ENCODE measurements at regions not wholly inside any gene's neighbourhood (a gene's known extent, or its start where the extent isn't known, plus 50 kb on each side); places are given as distances from the start of the nearest gene placed in this dataset.

- Histone ChIP-seq H3K9me1 (ENCODE audit: control insufficient read depth, insufficient read depth, low read length) (no peaks in the 10 kb centered on the region), H2AFZ (ENCODE audit: low read depth, low read length) (no peak overlapping the region; the same call in 1 of the 2 replicates), H3K79me2 (ENCODE audit: control insufficient read depth, insufficient read depth, low read length) (no peaks in the 10 kb centered on the region), H3K9me3 (replicated peaks; ENCODE audit: control insufficient read depth, insufficient read depth, low read depth, low read length) (no peaks in the 10 kb centered on the region), H3K9ac (ENCODE audit: insufficient read depth in 1 of 2, low read depth in 2 of 2, low read length in 2 of 2) (no peak overlapping the region), H3K27me3 (ENCODE audit: control insufficient read depth in 2 of 2, insufficient read depth in 2 of 2, low read length in 2 of 2) (no peaks in the 10 kb centered on the region), H3K4me1 (replicated peaks in 1 of 2; ENCODE audit: control insufficient read depth in 2 of 2, insufficient read depth in 2 of 2, low read length in 2 of 2) (no peaks in the 10 kb centered on the region), H3K4me3 (no peak overlapping the region), H3K36me3 (ENCODE audit: control insufficient read depth, insufficient read depth, low read length) (no peaks in the 10 kb centered on the region), H3K27ac (ENCODE audit: extremely low read depth, low read depth, low read length) (no peak overlapping the region), H3K4me2 (ENCODE audit: insufficient read depth, low read length) (no peak overlapping the region), H4K20me1 (replicated peaks; ENCODE audit: control insufficient read depth, insufficient read depth, low read length) (no peaks in the 10 kb centered on the region)
- in situ Hi-C loops (cut with MboI): no loop called here
- CTCF ChIA-PET (ENCODE audit: low intra/inter-chr PET ratio): no interaction called here
- BruUV-seq (replicated peaks): no TSS peak
- 10% methylated on average over 6 of the region's 6 CpGs for WGBS (ENCODE audit: insufficient coverage, low coverage, missing lambda C conversion rate)
- POLR2A ChIA-PET: no interaction called here
- TF ChIP-seq, protein P1, sequence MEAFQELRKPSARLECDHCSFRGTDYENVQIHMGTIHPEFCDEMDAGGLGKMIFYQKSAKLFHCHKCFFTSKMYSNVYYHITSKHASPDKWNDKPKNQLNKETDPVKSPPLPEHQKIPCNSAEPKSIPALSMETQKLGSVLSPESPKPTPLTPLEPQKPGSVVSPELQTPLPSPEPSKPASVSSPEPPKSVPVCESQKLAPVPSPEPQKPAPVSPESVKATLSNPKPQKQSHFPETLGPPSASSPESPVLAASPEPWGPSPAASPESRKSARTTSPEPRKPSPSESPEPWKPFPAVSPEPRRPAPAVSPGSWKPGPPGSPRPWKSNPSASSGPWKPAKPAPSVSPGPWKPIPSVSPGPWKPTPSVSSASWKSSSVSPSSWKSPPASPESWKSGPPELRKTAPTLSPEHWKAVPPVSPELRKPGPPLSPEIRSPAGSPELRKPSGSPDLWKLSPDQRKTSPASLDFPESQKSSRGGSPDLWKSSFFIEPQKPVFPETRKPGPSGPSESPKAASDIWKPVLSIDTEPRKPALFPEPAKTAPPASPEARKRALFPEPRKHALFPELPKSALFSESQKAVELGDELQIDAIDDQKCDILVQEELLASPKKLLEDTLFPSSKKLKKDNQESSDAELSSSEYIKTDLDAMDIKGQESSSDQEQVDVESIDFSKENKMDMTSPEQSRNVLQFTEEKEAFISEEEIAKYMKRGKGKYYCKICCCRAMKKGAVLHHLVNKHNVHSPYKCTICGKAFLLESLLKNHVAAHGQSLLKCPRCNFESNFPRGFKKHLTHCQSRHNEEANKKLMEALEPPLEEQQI (IDR thresholded peaks at IDR 0.05): no peak
- TF ChIP-seq MAFG (tag; conservative IDR thresholded peaks at IDR 0.05): 0 out of 2 replicates have a peak, but pooled peaks have one; percentile 54
- TF ChIP-seq, protein P2, sequence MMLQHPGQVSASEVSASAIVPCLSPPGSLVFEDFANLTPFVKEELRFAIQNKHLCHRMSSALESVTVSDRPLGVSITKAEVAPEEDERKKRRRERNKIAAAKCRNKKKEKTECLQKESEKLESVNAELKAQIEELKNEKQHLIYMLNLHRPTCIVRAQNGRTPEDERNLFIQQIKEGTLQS (IDR thresholded peaks at IDR 0.05): peak; percentile 72
- TF ChIP-seq, protein P2 (CRISPR knock-in tag; conservative IDR thresholded peaks at IDR 0.05): no peak
- TF ChIP-seq JUNB (CRISPR knock-in tag; conservative IDR thresholded peaks at IDR 0.05): no peak
- no peak for TF ChIP-seq ZNF197 (CRISPR knock-in tag; IDR thresholded peaks at IDR 0.05; ENCODE audit: low read depth)
- TF ChIP-seq C11orf30 (IDR thresholded peaks at IDR 0.05; ENCODE audit: low read depth): peak; percentile 32; the same call in 1 of the 2 replicates
- TF ChIP-seq JUND (IDR thresholded peaks at IDR 0.05; ENCODE audit: borderline replicate concordance, low read depth, low read length): peak; percentile 41; the same call in 1 of the 2 replicates
- peak; percentile 68 for TF ChIP-seq JUND (tag; IDR thresholded peaks at IDR 0.05; ENCODE audit: borderline replicate concordance, low read depth, low read length)
- TF ChIP-seq THRAP3 (IDR thresholded peaks at IDR 0.05; ENCODE audit: borderline replicate concordance): no peak
- TF ChIP-seq ZNF316 (IDR thresholded peaks at IDR 0.05): peak; percentile 38
- TF ChIP-seq FOSL1 (tag; conservative IDR thresholded peaks at IDR 0.05): peak; percentile 40; the same call in 1 of the 2 replicates
- TF ChIP-seq IRF2 (CRISPR knock-in tag; IDR thresholded peaks at IDR 0.05): no peak
- no peak for TF ChIP-seq PBX2 (CRISPR knock-in tag; IDR thresholded peaks at IDR 0.05; ENCODE audit: low read depth)
- peak; percentile 52 for TF ChIP-seq PBX2 (tag; conservative IDR thresholded peaks at IDR 0.05; ENCODE audit: low read depth)
- TF ChIP-seq SAFB2 (IDR thresholded peaks at IDR 0.05; ENCODE audit: borderline replicate concordance, low read depth, low read length, severe bottlenecking): no peak
- FAIRE-seq: no peak
- intact Hi-C loops (cut with micrococcal nuclease): no loop called here
- ATAC-seq: peak; percentile 28; the same call in 1 of the 3 replicates
- DNase-seq (ENCODE audit: extremely low read depth in 1 of 4, low spot score in 3 of 4): no peak
Observed at GRCh38 chr5:17024686-17025180, 88.6 kb upstream of the MYO10 start.
